Right ventricle myocardium superior (tissue), 1 donor: ENCODE measurements at regions not wholly inside any gene's neighbourhood (a gene's known extent, or its start where the extent isn't known, plus 50 kb on each side); places are given as distances from the start of the nearest gene placed in this dataset.
"Not testable (repeated sequence)": the region's sequence is repeated elsewhere in the genome, so short reads cannot be mapped to it uniquely, and the experiment has no call there.

Source experiments
- ATAC-seq: fragments of 200-7000 bp; cut with Tn5 transposase; one replicate; pipeline ENCODE4 v1.9.1; 2020; ENCODE audit warnings: mild to moderate bottlenecking; ENCODE audit not compliant: poor library complexity
- DNase-seq: peaks from one replicate; pipeline ENCODE4 v3.0.0-alpha.2; 2020
- intact Hi-C: fragments of 100-400 bp; cut with DNase I; formaldehyde crosslinking; loops from one replicate; pipeline ENCODE4 v1.11.2; 2022
- donor health status: DM: no; HTN: yes; CAD: no; lungs with severe emphysema.

GRCh38 chr17:21470422-21470821 is 94.3 kb downstream of the KCNJ12 start:
- intact Hi-C loops, ATAC-seq, DNase-seq: not testable (repeated sequence)

DNA sequence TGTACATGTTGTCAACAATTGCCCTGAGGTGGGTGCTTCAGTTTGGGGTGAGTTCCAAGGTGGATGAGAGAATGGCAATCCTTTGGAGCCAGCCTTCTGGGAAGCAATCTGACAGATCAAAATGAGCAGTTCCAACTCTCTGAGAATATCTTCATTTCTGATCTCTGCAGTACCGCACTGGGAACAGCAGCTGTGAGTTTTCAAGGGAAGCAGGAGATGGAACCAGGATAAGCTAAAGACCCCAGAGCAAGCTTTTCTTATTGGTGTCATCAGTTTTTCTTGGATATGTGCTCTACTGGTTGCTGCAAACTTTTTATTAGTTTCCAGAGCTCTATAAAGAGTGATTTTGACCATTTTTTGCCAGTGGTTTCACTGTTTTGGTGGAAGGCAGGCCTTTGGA is 94.7 kb downstream of the KCNJ12 start:
- DNase-seq, result no peak
- intact Hi-C loops, result no loop called here
- ATAC-seq, result no peak

DNA sequence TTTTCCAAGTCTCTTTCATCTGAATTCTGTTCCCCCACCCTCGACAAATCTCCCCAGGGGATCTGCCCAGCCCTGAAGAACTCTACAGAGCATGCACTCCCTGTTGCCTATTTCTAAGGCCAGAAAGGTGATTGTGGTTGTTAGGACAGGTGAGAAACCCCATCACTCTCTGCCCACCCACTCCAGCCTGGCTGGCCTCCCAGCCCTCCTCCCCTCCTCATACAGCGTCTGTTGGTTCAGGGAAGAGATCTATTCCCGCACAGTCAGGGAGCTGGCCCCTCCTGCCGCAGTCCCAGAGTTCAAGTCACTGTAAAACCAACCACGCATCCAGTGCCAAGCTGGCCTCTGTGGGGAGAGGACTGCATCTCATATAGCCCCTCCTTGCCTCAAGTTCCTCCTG is 98.7 kb downstream of the KCNJ12 start:
- intact Hi-C loops, result no loop called here
- ATAC-seq, result no peak
- no peak for DNase-seq

- intact Hi-C loops, result no loop called here
- ATAC-seq (no peak), DNase-seq (no peak)
Measured at GRCh38 chr17:21475571-21475970, 99.4 kb downstream of the KCNJ12 start.

DNA sequence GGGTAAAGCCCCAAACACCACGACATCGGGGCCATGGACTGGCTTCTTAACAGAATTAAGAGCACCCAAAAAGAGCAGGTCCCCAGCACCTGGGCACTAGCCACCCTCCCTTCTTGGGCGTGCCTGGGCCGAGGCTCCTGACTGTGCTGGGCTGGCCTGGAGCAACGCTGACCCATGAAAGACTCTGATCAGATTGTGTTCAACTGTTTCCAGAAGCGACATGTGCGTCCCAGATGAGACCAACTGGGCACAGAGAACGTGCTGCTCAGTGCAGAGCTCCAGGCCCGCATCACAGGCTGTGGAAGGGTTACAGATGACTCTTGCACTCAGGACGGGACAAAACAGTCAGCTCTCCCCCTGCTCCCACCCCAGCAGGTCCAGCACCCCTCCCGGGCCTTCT is 100.7 kb downstream of the KCNJ12 start:
- DNase-seq, result no peak
- no peak for ATAC-seq
- intact Hi-C loops, result no loop called here

- no peak for DNase-seq
- no peak for ATAC-seq
- intact Hi-C loops, result no loop called here
Measured at GRCh38 chr17:21482189-21482865, 106.2 kb downstream of the KCNJ12 start.

DNA sequence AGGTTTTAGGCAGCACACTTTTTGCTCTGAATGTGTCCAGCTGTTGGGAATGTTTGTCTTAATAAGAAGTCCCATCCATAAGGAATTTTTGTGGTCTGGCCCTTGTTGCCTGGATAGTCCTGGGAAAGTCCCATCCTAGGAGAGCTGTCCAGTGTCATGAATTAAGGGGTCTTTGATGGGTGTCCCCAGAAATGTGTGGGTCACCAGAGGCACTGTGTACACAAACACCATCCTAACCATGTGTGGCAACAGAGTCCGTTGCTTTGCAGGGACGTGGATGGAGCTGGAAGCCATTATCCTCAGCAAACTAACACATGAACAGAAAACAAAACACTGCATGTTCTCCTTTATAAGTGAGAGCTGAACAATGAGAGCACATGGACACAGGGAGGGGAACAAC is 111.9 kb downstream of the KCNJ12 start:
- intact Hi-C loops, ATAC-seq, DNase-seq: not testable (repeated sequence)

DNA sequence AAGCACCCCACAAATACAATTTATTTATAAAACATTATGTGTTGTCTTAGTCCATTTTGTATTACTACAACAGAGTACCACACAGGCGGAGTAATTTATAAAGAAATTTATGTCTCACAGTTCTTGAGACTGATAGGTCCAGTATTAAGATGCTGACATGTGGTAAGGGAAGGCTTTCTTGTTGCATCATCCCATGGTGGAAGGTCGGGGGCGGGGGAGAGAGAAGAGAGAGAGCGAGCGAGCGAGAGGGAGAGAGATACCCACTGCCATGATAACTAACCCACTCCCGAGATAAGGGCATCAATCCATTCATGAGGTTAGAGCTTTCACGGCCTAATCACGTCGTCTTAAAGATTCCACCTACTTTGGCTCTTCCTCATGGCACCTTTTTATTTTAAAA is 117.8 kb downstream of the KCNJ12 start:
- intact Hi-C loops, result no loop called here
- no peak for ATAC-seq
- no peak for DNase-seq

- ATAC-seq (no peak), DNase-seq (no peak)
- intact Hi-C loops, result no loop called here
Measured at GRCh38 chr17:21495281-21495680, 119.1 kb downstream of the KCNJ12 start.

DNA sequence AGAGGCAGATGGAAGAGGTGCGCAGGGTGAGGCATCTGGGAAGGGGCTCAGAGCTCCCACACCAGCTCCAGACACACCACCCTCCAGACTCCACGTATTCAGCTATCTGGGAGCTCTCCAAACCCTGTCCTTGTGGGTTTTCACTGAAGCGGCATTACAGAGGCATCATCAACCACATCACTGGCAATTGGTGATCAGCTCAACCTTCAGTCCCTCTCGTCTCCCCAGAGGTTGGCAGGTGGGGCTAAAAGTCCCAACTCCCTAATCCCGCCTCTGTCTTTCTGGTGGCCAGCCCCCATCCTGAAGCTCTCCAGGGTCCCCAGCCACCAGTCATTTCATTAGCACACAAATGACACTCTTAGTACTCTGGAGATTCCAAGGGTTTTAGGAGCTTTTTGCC is 123.9 kb downstream of the KCNJ12 start:
- intact Hi-C loops, result no loop called here
- ATAC-seq, result no peak
- DNase-seq, result no peak

DNA sequence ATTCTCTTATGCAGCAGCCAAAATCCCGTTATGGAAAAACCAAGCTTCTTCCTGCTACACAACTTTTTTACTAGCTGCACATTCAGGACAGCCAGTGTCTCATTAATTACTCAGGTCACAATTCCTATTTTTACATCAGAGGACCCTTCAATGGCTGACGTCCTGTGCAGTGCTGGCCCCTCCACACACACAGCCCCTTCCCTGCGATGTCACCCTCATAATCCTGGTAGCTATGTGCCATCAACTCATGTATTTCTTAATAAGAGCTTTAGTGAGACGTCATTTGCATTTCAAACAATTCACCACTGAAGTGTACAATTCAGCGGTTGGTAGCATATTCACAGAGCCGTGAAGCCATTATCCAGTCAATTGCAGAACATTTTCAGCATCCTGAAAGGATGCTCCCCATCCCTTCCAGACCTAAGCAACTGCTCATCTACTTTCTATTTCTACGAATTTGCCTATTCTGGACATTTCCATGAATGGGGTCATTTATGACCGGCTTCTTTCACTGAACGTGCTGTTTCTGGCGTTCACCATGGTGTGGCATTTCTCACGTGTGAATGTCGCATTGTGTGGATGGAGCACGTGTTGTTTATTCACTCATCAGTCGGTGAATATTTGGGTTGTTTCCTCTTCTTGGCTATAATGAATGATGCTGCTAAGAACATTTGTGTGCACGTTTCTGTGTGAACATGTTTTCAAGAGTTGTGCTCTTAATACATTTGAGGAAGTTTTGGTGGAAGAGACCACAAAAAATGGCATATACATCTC is 126.0 kb downstream of the KCNJ12 start:
- ATAC-seq, intact Hi-C loops, DNase-seq: not testable (repeated sequence)

- intact Hi-C loops, result no loop called here
- no peak for DNase-seq
- no peak for ATAC-seq
Measured at GRCh38 chr17:21505819-21506815, 130.0 kb downstream of the KCNJ12 start.

GRCh38 chr17:21507806-21508205 is 131.6 kb downstream of the KCNJ12 start:
- DNase-seq, ATAC-seq, intact Hi-C loops: not testable (repeated sequence)

GRCh38 chr17:21508211-21508610 is 132.1 kb downstream of the KCNJ12 start:
- intact Hi-C loops, result no loop called here
- ATAC-seq (no peak), DNase-seq (no peak)

- ATAC-seq, intact Hi-C loops: not testable (repeated sequence)
Measured at GRCh38 chr17:21509356-21509755, 133.2 kb downstream of the KCNJ12 start.

DNA sequence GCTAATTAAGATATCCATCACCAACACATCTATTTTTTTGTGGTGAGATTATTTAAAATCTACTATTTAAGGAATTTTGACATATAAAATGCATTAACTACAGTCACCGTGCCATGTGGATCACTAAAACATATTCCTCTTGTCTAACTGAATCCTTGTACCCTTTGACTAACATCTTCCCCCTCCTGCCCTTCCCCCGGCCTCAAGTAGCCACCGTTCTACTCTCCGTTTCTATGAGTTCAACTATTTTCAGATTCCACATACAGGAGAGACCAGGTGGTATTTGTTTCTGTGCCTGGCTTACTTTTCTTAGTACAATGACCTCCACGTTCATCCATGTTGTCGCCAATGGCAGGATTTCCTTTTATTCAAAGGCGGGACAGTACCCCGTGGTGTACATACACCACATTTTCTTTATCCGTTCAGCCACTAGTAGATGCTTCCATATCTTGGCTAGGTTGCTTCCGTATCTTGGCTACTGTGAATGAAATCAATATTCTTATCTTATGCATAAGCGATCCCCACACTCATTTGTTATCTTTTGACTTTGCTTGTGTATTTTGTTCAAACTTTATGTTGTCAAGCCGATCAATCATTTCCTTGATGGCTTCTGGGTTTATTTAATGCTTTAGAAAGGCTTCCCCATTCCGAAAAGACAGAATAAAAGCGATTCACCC is 134.7 kb downstream of the KCNJ12 start:
- intact Hi-C loops, result loop anchor here (1.0 to 5.0 kb wide), 3 partner anchors 54 to 389 kb away; partner anchors contain the start of gene MAP2K3
- ATAC-seq (no peak), DNase-seq (no peak)

More at GRCh38 chr17:21509356-21509755, 133.2 kb downstream of the KCNJ12 start:
- DNase-seq, result not testable (repeated sequence)

GRCh38 chr17:21511363-21512195 is 135.4 kb downstream of the KCNJ12 start:
- ATAC-seq (peak; percentile 99), DNase-seq (peak; percentile 91)
- intact Hi-C loops, result loop anchor here (1.0 to 5.0 kb wide), 3 partner anchors 54 to 389 kb away; partner anchors contain the start of gene MAP2K3
